Thyroid gland (tissue), 4 donors: ENCODE measurements at regions not wholly inside any gene's neighbourhood (a gene's known extent, or its start where the extent isn't known, plus 50 kb on each side); places are given as distances from the start of the nearest gene placed in this dataset.

Source experiments
- DNase-seq, 2 donors: peaks; one replicate each; pipeline ENCODE4 v3.0.0-alpha.2; 2019
- H3K27ac ChIP-seq, 3 donors: fragments of 200-600 bp; sonication (generic); 1 replicate in 2 of 3; 2 replicates in 1 of 3; pipeline ENCODE4 v1.5.1; 2016 to 2019; ENCODE audit warnings: mild to moderate bottlenecking in 1 of 3, moderate library complexity in 1 of 3
- H3K27me3 ChIP-seq: fragments of 200-600 bp; sonication (generic); one replicate; pipeline ENCODE4 v1.5.1; 2019
- H3K36me3 ChIP-seq, 2 donors: fragments of 200-600 bp; sonication (generic); one replicate each; pipeline ENCODE4 v1.5.1; 2016 to 2019
- H3K4me1 ChIP-seq, 2 donors: fragments of 200-600 bp; sonication (generic); one replicate each; pipeline ENCODE4 v1.5.1; 2017 to 2019
- H3K4me3 ChIP-seq, 3 donors: fragments of 200-600 bp; sonication (generic); replicated peaks in 1 of 3; 1 replicate in 2 of 3; 2 replicates in 1 of 3; pipeline ENCODE4 v1.5.1; 2016; ENCODE audit warnings: mild to moderate bottlenecking in 1 of 3
- H3K9me3 ChIP-seq: fragments of 200-600 bp; sonication (generic); one replicate; pipeline ENCODE4 v1.5.1; 2017
- CTCF ChIP-seq, 6 experiments: fragments of 200-600 bp in 3 of 6; fragments of 450-650 bp in 3 of 6; sonication (generic) in 3 of 6; IDR thresholded peaks; one replicate each; pipeline ENCODE4 v1.5.1; 2016 to 2019; ENCODE audit warnings: antibody characterized with exemption in 6 of 6, mild to moderate bottlenecking in 2 of 6, inconsistent platforms in 1 of 6, moderate library complexity in 1 of 6
- POLR2A ChIP-seq, 2 donors: fragments of 450-650 bp; IDR thresholded peaks; one replicate each; pipeline ENCODE4 v1.6.1; 2017; ENCODE audit warnings: antibody characterized with exemption in 2 of 2, mild to moderate bottlenecking in 2 of 2, moderate library complexity in 1 of 2
- WGBS, 2 donors: methylation state at CpG; one replicate each; pipeline ENCODE4 v1.1.5; 2017; 5-methylcytosine and 5-hydroxymethylcytosine counted together
- intact Hi-C: fragments of 100-400 bp; cut with DNase I; formaldehyde crosslinking; loops from one replicate; pipeline ENCODE4 v1.15.1; 2023

GRCh38 chr17:79251824-79252223 lies 177.2 kb downstream of the ENGASE start:
- intact Hi-C loops = no loop called here
- DNase-seq = no peak
- TF ChIP-seq POLR2A (IDR thresholded peaks at IDR 0.05) = no peak
- TF ChIP-seq CTCF (IDR thresholded peaks at IDR 0.05) = no peak
- no peaks in the 10 kb centered on the region for H3K36me3 ChIP-seq
- H3K9me3 ChIP-seq = no peaks in the 10 kb centered on the region
- H3K27ac ChIP-seq = no peak overlapping the region
- H3K4me1 ChIP-seq = no peaks in the 10 kb centered on the region
- WGBS, 2 donors = 65 to 96% methylated on average over 4 of the region's 4 CpGs
- no peak overlapping the region for H3K4me3 ChIP-seq
- H3K27me3 ChIP-seq = no peaks in the 10 kb centered on the region

- 86 to 87% methylated on average over 22 of the region's 22 CpGs for WGBS, 2 donors
- H3K36me3 ChIP-seq = no peaks in the 10 kb centered on the region
- H3K27ac ChIP-seq = no peak overlapping the region
- no peaks in the 10 kb centered on the region for H3K9me3 ChIP-seq
- H3K4me1 ChIP-seq = no peaks in the 10 kb centered on the region
- DNase-seq = no peak
- intact Hi-C loops = no loop called here
- no peaks in the 10 kb centered on the region for H3K27me3 ChIP-seq
- TF ChIP-seq CTCF (IDR thresholded peaks at IDR 0.05) = no peak
- TF ChIP-seq POLR2A (IDR thresholded peaks at IDR 0.05) = no peak
- no peak overlapping the region for H3K4me3 ChIP-seq
Measured at GRCh38 chr17:79249929-79250521, 175.4 kb downstream of the ENGASE start.

GRCh38 chr17:79248843-79249493 lies 174.3 kb downstream of the ENGASE start:
- no peaks in the 10 kb centered on the region for H3K4me1 ChIP-seq
- H3K4me3 ChIP-seq = no peak overlapping the region
- TF ChIP-seq POLR2A (IDR thresholded peaks at IDR 0.05) (no peak), CTCF (IDR thresholded peaks at IDR 0.05) (no peak)
- no peak for DNase-seq
- 67 to 71% methylated on average over 16 to 22 of the region's 27 CpGs for WGBS, 2 donors
- H3K27ac ChIP-seq = no peak overlapping the region
- H3K27me3 ChIP-seq = no peaks in the 10 kb centered on the region
- intact Hi-C loops = no loop called here
- H3K36me3 ChIP-seq = no peaks in the 10 kb centered on the region
- no peaks in the 10 kb centered on the region for H3K9me3 ChIP-seq

GRCh38 chr17:79246225-79247190 lies 171.9 kb downstream of the ENGASE start:
- WGBS, 2 donors = 58 to 77% methylated on average over 23 to 24 of the region's 27 CpGs
- intact Hi-C loops = no loop called here
- H3K4me3 ChIP-seq = no peak overlapping the region
- H3K36me3 ChIP-seq = no peaks in the 10 kb centered on the region
- H3K4me1 ChIP-seq = no peaks in the 10 kb centered on the region
- TF ChIP-seq CTCF (IDR thresholded peaks at IDR 0.05) (no peak), POLR2A (IDR thresholded peaks at IDR 0.05) (no peak)
- H3K27me3 ChIP-seq = no peaks in the 10 kb centered on the region
- DNase-seq = no peak
- H3K9me3 ChIP-seq = no peaks in the 10 kb centered on the region
- no peak overlapping the region for H3K27ac ChIP-seq

- no peak overlapping the region for H3K27ac ChIP-seq
- TF ChIP-seq POLR2A (IDR thresholded peaks at IDR 0.05) (no peak), CTCF (IDR thresholded peaks at IDR 0.05) (no peak)
- H3K4me1 ChIP-seq = no peaks in the 10 kb centered on the region
- no peak overlapping the region for H3K4me3 ChIP-seq
- no peaks in the 10 kb centered on the region for H3K36me3 ChIP-seq
- no peaks in the 10 kb centered on the region for H3K27me3 ChIP-seq
- H3K9me3 ChIP-seq = no peaks in the 10 kb centered on the region
- intact Hi-C loops = no loop called here
- no peak for DNase-seq
Measured at GRCh38 chr17:79244665-79245064, 170.0 kb downstream of the ENGASE start.
